HCT116 (cell line): ENCODE measurements at regions not wholly inside any gene's neighbourhood (a gene's known extent, or its start where the extent isn't known, plus 50 kb on each side); places are given as distances from the start of the nearest gene placed in this dataset.

Experiments used
- ATF3 ChIP-seq: IDR thresholded peaks from 2 replicates; pipeline ENCODE4 v1.6.1; 2012
- CEBPB ChIP-seq: IDR thresholded peaks from 2 replicates; pipeline ENCODE4 v1.6.1; 2012; ENCODE audit warnings: low read depth
- CTCF ChIP-seq, 3 experiments: fragments of 200-600 bp in 1 of 3; sonication (generic) in 1 of 3; IDR thresholded peaks in 2 of 3; conservative IDR thresholded peaks in 1 of 3; 2 replicates each; pipeline ENCODE4 v1.5.1; 2012 to 2017; ENCODE audit warnings: low read depth in 2 of 3, low read length in 2 of 3, antibody characterized with exemption in 1 of 3, borderline replicate concordance in 1 of 3, control low read depth in 1 of 3, mild to moderate bottlenecking in 1 of 3, mixed read lengths in 1 of 3, mixed run types in 1 of 3, moderate library complexity in 1 of 3; ENCODE audit not compliant: insufficient read depth in 1 of 3
- EGR1 ChIP-seq: IDR thresholded peaks from 2 replicates; pipeline ENCODE4 v1.6.1; 2012; ENCODE audit warnings: low read depth
- EZH2phosphoT487 ChIP-seq: fragments of 200-600 bp; IDR thresholded peaks from 2 replicates; pipeline ENCODE4 v1.6.1; 2018; ENCODE audit warnings: antibody characterized with exemption, borderline replicate concordance
- MAX ChIP-seq: IDR thresholded peaks from 2 replicates; pipeline ENCODE4 v1.6.1; 2012
- POLR2A ChIP-seq: IDR thresholded peaks from 2 replicates; pipeline ENCODE4 v1.7.0; 2011; ENCODE audit warnings: borderline replicate concordance; ENCODE audit not compliant: insufficient read depth, insufficient read length; ENCODE audit errors: extremely low read depth
- RAD21 ChIP-seq: IDR thresholded peaks from 2 replicates; pipeline ENCODE4 v1.6.1; 2012; ENCODE audit warnings: low read depth, mild to moderate bottlenecking
- SIN3A ChIP-seq: IDR thresholded peaks from 2 replicates; pipeline ENCODE4 v1.6.1; 2012; ENCODE audit warnings: low read depth
- SRF ChIP-seq: IDR thresholded peaks from 2 replicates; pipeline ENCODE4 v1.6.1; 2012; ENCODE audit warnings: low read depth
- ZFX ChIP-seq: fragments of 450-650 bp; IDR thresholded peaks from 2 replicates; pipeline ENCODE4 v1.6.1; 2017
- ZNF274 ChIP-seq: fragments of 200-500 bp; sonication (Bioruptor generic); IDR thresholded peaks from 2 replicates; pipeline ENCODE4 v1.6.1; 2014; ENCODE audit warnings: mild to moderate bottlenecking, low read depth, low read length, inconsistent platforms

GRCh38 chr11:46222490-46223251 lies 54.8 kb upstream of the CREB3L1 start:
- TF ChIP-seq MAX = no peak
- no peak for TF ChIP-seq ZFX
- no peak for TF ChIP-seq ZNF274
- no peak for TF ChIP-seq CTCF (IDR thresholded peaks at IDR 0.05 in 2 of 3, conservative IDR thresholded peaks at IDR 0.05 in 1 of 3; ENCODE audit: borderline replicate concordance in 1 of 3, insufficient read depth in 1 of 3, low read depth in 2 of 3, low read length in 2 of 3)
- no peak for TF ChIP-seq POLR2A
- no peak for TF ChIP-seq EGR1
- no peak for TF ChIP-seq ATF3
- TF ChIP-seq RAD21 = no peak
- no peak for TF ChIP-seq EZH2phosphoT487
- TF ChIP-seq CEBPB = no peak
- no peak for TF ChIP-seq SRF
- no peak for TF ChIP-seq SIN3A
